ENCODE measurements at regions not wholly inside any gene's neighbourhood (a gene's known extent, or its start where the extent isn't known, plus 50 kb on each side); places are given as distances from the start of the nearest gene placed in this dataset.

DNA sequence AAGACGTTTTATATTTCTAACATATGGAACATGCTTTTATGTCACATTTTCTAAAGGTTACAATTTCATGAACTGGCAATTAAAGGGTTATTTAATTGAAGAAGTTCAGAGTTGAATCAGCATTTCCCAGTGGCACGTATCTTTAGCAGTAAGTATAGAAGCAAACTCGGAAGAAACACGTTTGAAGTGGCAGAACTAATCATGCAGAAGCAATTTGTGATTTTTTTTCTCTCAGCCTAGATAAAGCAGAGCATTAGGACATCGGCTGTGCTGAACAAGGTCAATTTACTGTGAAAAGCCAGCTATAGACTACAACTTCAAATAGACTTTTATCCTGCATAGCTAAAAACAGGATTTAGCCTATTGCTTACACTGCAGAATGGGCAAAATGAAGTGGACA is 104.7 kb downstream of the ISL1 start:
- TF ChIP-seq CTCF (IDR thresholded peaks at IDR 0.05) (no peak), POLR2AphosphoS5 (IDR thresholded peaks at IDR 0.05; ENCODE audit: low read depth, low read length) (no peak), TCF7L2 (IDR thresholded peaks at IDR 0.05; ENCODE audit: low read depth, low read length) (no peak), SIN3A (IDR thresholded peaks at IDR 0.05; ENCODE audit: borderline replicate concordance, insufficient read depth, low read depth, low read length) (no peak)
- TF ChIP-seq, protein P1, sequence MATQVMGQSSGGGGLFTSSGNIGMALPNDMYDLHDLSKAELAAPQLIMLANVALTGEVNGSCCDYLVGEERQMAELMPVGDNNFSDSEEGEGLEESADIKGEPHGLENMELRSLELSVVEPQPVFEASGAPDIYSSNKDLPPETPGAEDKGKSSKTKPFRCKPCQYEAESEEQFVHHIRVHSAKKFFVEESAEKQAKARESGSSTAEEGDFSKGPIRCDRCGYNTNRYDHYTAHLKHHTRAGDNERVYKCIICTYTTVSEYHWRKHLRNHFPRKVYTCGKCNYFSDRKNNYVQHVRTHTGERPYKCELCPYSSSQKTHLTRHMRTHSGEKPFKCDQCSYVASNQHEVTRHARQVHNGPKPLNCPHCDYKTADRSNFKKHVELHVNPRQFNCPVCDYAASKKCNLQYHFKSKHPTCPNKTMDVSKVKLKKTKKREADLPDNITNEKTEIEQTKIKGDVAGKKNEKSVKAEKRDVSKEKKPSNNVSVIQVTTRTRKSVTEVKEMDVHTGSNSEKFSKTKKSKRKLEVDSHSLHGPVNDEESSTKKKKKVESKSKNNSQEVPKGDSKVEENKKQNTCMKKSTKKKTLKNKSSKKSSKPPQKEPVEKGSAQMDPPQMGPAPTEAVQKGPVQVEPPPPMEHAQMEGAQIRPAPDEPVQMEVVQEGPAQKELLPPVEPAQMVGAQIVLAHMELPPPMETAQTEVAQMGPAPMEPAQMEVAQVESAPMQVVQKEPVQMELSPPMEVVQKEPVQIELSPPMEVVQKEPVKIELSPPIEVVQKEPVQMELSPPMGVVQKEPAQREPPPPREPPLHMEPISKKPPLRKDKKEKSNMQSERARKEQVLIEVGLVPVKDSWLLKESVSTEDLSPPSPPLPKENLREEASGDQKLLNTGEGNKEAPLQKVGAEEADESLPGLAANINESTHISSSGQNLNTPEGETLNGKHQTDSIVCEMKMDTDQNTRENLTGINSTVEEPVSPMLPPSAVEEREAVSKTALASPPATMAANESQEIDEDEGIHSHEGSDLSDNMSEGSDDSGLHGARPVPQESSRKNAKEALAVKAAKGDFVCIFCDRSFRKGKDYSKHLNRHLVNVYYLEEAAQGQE (IDR thresholded peaks at IDR 0.05; ENCODE audit: insufficient read depth in 1 of 2, low read depth in 2 of 2, low read length in 1 of 2): no peak

Measured in Panc1 (cell line).